Daoy (cell line): ENCODE measurements at regions not wholly inside any gene's neighbourhood (a gene's known extent, or its start where the extent isn't known, plus 50 kb on each side); places are given as distances from the start of the nearest gene placed in this dataset.
A peak's percentile ranks its signal among the peaks of the same experiment; 100 is the strongest.

Experiments used
- DNase-seq: peaks from one replicate; pipeline ENCODE4 v3.0.0-alpha.2; 2015; ENCODE audit warnings: low read depth

GRCh38 chrX:45309096-45309495, 108.4 kb upstream of the DIPK2B start:
- DNase-seq = no peak

- DNase-seq = no peak
Measured at GRCh38 chrX:45306794-45307193, 106.1 kb upstream of the DIPK2B start.

- DNase-seq = no peak
Measured at GRCh38 chrX:45300638-45301037, 100.0 kb upstream of the DIPK2B start.

- DNase-seq = peak; percentile 41
Measured at GRCh38 chrX:45295259-45295986, 94.7 kb upstream of the DIPK2B start.

- peak; percentile 10 for DNase-seq
Measured at GRCh38 chrX:45274576-45274975, 73.9 kb upstream of the DIPK2B start.

- no peak for DNase-seq
Measured at GRCh38 chrX:45267007-45267406, 66.3 kb upstream of the DIPK2B start.

- DNase-seq = peak; percentile 7
Measured at GRCh38 chrX:45266456-45266855, 65.8 kb upstream of the DIPK2B start.

- DNase-seq = no peak
Measured at GRCh38 chrX:45264865-45265264, 64.2 kb upstream of the DIPK2B start.

GRCh38 chrX:45261471-45261870, 60.8 kb upstream of the DIPK2B start:
- DNase-seq = no peak

GRCh38 chrX:45261005-45261404, 60.3 kb upstream of the DIPK2B start:
- DNase-seq = no peak

GRCh38 chrX:45258731-45259402, 58.2 kb upstream of the DIPK2B start:
- no peak for DNase-seq
